Skeletal muscle satellite cell (primary cell): ENCODE measurements at regions not wholly inside any gene's neighbourhood (a gene's known extent, or its start where the extent isn't known, plus 50 kb on each side); places are given as distances from the start of the nearest gene placed in this dataset.
"Not testable (repeated sequence)": the region's sequence is repeated elsewhere in the genome, so short reads cannot be mapped to it uniquely, and the experiment has no call there.

Experiments
- H3K27me3 ChIP-seq: 2 replicates; pipeline ENCODE4 v1.7.0; 2013; ENCODE audit warnings: low read length; ENCODE audit not compliant: control insufficient read depth, insufficient read depth
- H3K36me3 ChIP-seq: 2 replicates; pipeline ENCODE4 v1.7.0; 2013; ENCODE audit warnings: mild to moderate bottlenecking, control low read depth, low read length; ENCODE audit not compliant: insufficient read depth
- H3K4me1 ChIP-seq: 2 replicates; pipeline ENCODE4 v1.7.0; 2013; ENCODE audit warnings: low read length; ENCODE audit not compliant: control insufficient read depth, insufficient read depth
- H3K4me2 ChIP-seq: 2 replicates; pipeline ENCODE4 v1.7.0; 2013; ENCODE audit warnings: mild to moderate bottlenecking, low read length
- H3K4me3 ChIP-seq: 2 replicates; pipeline ENCODE4 v1.7.0; 2013; ENCODE audit warnings: low read length
- H3K9ac ChIP-seq: 2 replicates; pipeline ENCODE4 v1.7.0; 2013; ENCODE audit warnings: mild to moderate bottlenecking, low read depth, low read length, moderate library complexity
- H3K9me3 ChIP-seq: replicated peaks from 2 replicates; pipeline ENCODE4 v1.7.0; 2013; ENCODE audit warnings: mild to moderate bottlenecking, control low read depth, low read length

- H3K27me3 ChIP-seq, H3K9me3 ChIP-seq, H3K36me3 ChIP-seq: not testable (repeated sequence)
- peak overlapping the region; percentile 5 for H3K4me3 ChIP-seq
- peak overlapping the region; percentile 67 for H3K9ac ChIP-seq
- peaks cover 54% of the 10 kb centered on the region for H3K4me1 ChIP-seq
- peak overlapping the region; percentile 71 for H3K4me2 ChIP-seq
Measured at GRCh38 chr1:85520826-85521820, 56.2 kb upstream of the DDAH1 start.

GRCh38 chr1:85522458-85522857, 57.5 kb upstream of the DDAH1 start:
- Histone ChIP-seq H3K9ac (peak overlapping the region; percentile 69), H3K4me1 (peaks cover 63% of the 10 kb centered on the region), H3K4me2 (peak overlapping the region; percentile 52)
- H3K9me3 ChIP-seq, H3K27me3 ChIP-seq, H3K36me3 ChIP-seq, H3K4me3 ChIP-seq: not testable (repeated sequence)

- H3K4me3 ChIP-seq, H3K27me3 ChIP-seq, H3K36me3 ChIP-seq, H3K9ac ChIP-seq, H3K9me3 ChIP-seq: not testable (repeated sequence)
- peak overlapping the region; percentile 20 for H3K4me2 ChIP-seq
- peaks cover 63% of the 10 kb centered on the region for H3K4me1 ChIP-seq
Measured at GRCh38 chr1:85523061-85523460, 57.5 kb upstream of the CCN1 start.

- Histone ChIP-seq H3K4me1 (peaks cover 58% of the 10 kb centered on the region), H3K4me2 (peak overlapping the region; percentile 54), H3K9ac (peak overlapping the region; percentile 84)
- H3K36me3 ChIP-seq, H3K4me3 ChIP-seq, H3K9me3 ChIP-seq, H3K27me3 ChIP-seq: not testable (repeated sequence)
Measured at GRCh38 chr1:85524281-85524886, 56.2 kb upstream of the CCN1 start.

GRCh38 chr1:85525591-85525991, 55.0 kb upstream of the CCN1 start:
- Histone ChIP-seq H3K9ac (peak overlapping the region; percentile 87), H3K4me2 (peak overlapping the region; percentile 55), H3K4me1 (peaks cover 51% of the 10 kb centered on the region)
- H3K27me3 ChIP-seq, H3K36me3 ChIP-seq, H3K4me3 ChIP-seq, H3K9me3 ChIP-seq: not testable (repeated sequence)

- peak overlapping the region; percentile 55 for H3K4me2 ChIP-seq
- peak overlapping the region; percentile 87 for H3K9ac ChIP-seq
- not testable (repeated sequence) for H3K27me3 ChIP-seq, H3K36me3 ChIP-seq, H3K9me3 ChIP-seq
- peak overlapping the region; percentile 39 for H3K4me3 ChIP-seq
- peaks cover 44% of the 10 kb centered on the region for H3K4me1 ChIP-seq
Measured at GRCh38 chr1:85526216-85526615, 54.3 kb upstream of the CCN1 start.

GRCh38 chr1:85527145-85527544, 53.4 kb upstream of the CCN1 start:
- Histone ChIP-seq H3K9ac (peak overlapping the region; percentile 76), H3K4me2 (peak overlapping the region; percentile 28), H3K4me1 (peaks cover 43% of the 10 kb centered on the region)
- H3K27me3 ChIP-seq, H3K4me3 ChIP-seq, H3K36me3 ChIP-seq, H3K9me3 ChIP-seq: not testable (repeated sequence)
